GM23248 (cell line): ENCODE measurements at regions not wholly inside any gene's neighbourhood (a gene's known extent, or its start where the extent isn't known, plus 50 kb on each side); places are given as distances from the start of the nearest gene placed in this dataset.
"Not testable (repeated sequence)": the region's sequence is repeated elsewhere in the genome, so short reads cannot be mapped to it uniquely, and the experiment has no call there.

Experiments used
- DNase-seq: peaks from one replicate; pipeline ENCODE4 v3.0.0-alpha.2; 2015
- H2AFZ ChIP-seq: fragments of 200-600 bp; sonication (generic); 2 replicates; pipeline ENCODE4 v1.6.1; 2016; ENCODE audit warnings: antibody characterized with exemption
- H3F3A ChIP-seq: fragments of 200-600 bp; sonication (generic); 2 replicates; pipeline ENCODE4 v1.6.1; 2016; ENCODE audit warnings: mild to moderate bottlenecking, antibody characterized with exemption, mixed run types; ENCODE audit not compliant: insufficient read depth
- H3K27ac ChIP-seq: fragments of 200-600 bp; sonication (generic); 2 replicates; pipeline ENCODE4 v1.5.1; 2016; ENCODE audit warnings: mild to moderate bottlenecking
- H3K27me3 ChIP-seq: fragments of 200-600 bp; sonication (generic); replicated peaks from 2 replicates; pipeline ENCODE4 v1.6.1; 2016; ENCODE audit warnings: mild to moderate bottlenecking; ENCODE audit not compliant: insufficient read depth
- H3K36me3 ChIP-seq: fragments of 200-600 bp; sonication (generic); 2 replicates; pipeline ENCODE4 v1.6.1; 2016; ENCODE audit warnings: low read depth, mild to moderate bottlenecking
- H3K4me1 ChIP-seq: fragments of 200-600 bp; sonication (generic); 2 replicates; pipeline ENCODE4 v1.6.1; 2016; ENCODE audit warnings: mild to moderate bottlenecking; ENCODE audit not compliant: insufficient read depth
- H3K4me2 ChIP-seq: fragments of 200-600 bp; sonication (generic); one replicate; pipeline ENCODE4 v1.6.1; 2016; ENCODE audit warnings: mild to moderate bottlenecking; ENCODE audit not compliant: unreplicated experiment
- H3K4me3 ChIP-seq: fragments of 200-600 bp; sonication (generic); 2 replicates; pipeline ENCODE4 v1.5.1; 2016; ENCODE audit warnings: mild to moderate bottlenecking
- H3K79me2 ChIP-seq: fragments of 200-600 bp; sonication (generic); 2 replicates; pipeline ENCODE4 v1.6.1; 2016; ENCODE audit warnings: mild to moderate bottlenecking; ENCODE audit not compliant: insufficient read depth
- H3K9ac ChIP-seq: fragments of 200-600 bp; sonication (generic); 2 replicates; pipeline ENCODE4 v1.6.1; 2016; ENCODE audit warnings: mild to moderate bottlenecking
- H3K9me2 ChIP-seq: fragments of 200-600 bp; sonication (generic); 2 replicates; pipeline ENCODE4 v1.6.1; 2016; ENCODE audit warnings: mixed run types, mild to moderate bottlenecking, moderate library complexity; ENCODE audit not compliant: insufficient read depth
- H3K9me3 ChIP-seq: fragments of 200-600 bp; sonication (generic); one replicate; pipeline ENCODE4 v1.6.1; 2017; ENCODE audit warnings: low read depth
- H4K20me1 ChIP-seq: fragments of 200-600 bp; sonication (generic); 2 replicates; pipeline ENCODE4 v1.6.0; 2016; ENCODE audit not compliant: insufficient read depth
- EZH2 ChIP-seq: fragments of 200-600 bp; sonication (generic); IDR thresholded peaks from 2 replicates; pipeline ENCODE4 v1.6.1; 2018; ENCODE audit warnings: antibody characterized with exemption, mild to moderate bottlenecking; ENCODE audit not compliant: insufficient read depth, poor library complexity, severe bottlenecking
- EZH2phosphoT487 ChIP-seq: fragments of 200-600 bp; sonication (generic); IDR thresholded peaks from 2 replicates; pipeline ENCODE4 v1.6.1; 2018; ENCODE audit warnings: antibody characterized with exemption, moderate library complexity, mild to moderate bottlenecking, low read depth; ENCODE audit not compliant: insufficient read depth
- WGBS, 2 experiments: methylation state at CpG; one replicate each; pipeline ENCODE4 v1.1.6; 2015 to 2017; ENCODE audit warnings: low lambda C conversion rate in 2 of 2, low coverage in 1 of 2; ENCODE audit errors: missing lambda C conversion rate in 2 of 2; 5-methylcytosine and 5-hydroxymethylcytosine counted together
- in situ Hi-C: fragments of 300-500 bp; cut with MboI; formaldehyde crosslinking; loops from 2 replicates; pipeline ENCODE4 v1.15.0; 2020

DNA sequence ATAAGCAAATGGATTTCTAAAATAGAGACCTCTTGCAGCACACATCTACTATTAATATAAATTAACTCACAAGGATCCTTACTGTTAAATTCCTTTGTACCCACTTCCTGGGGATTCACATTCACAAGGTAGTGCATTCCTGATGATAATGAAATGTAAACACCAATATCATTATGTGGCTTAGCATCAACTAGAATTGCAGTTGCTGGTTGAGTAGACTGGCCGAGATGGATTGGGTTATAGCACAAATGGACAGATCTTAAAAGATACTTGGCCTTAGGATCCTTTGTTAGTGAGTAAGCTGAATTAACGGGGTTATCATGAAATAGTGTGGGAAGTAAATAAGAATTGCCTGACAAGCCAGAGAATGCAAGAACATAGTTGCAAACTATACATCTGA lies 369.1 kb downstream of the AEBP2 start:
- 66 to 69% methylated on average over 2 of the region's 2 CpGs for WGBS, 2 experiments
- no peaks in the 10 kb centered on the region for H3F3A ChIP-seq
- H2AFZ ChIP-seq = no peak overlapping the region
- no peaks in the 10 kb centered on the region for H3K4me1 ChIP-seq
- TF ChIP-seq EZH2 (no peak), EZH2phosphoT487 (no peak)
- H3K27ac ChIP-seq = no peak overlapping the region
- H3K36me3 ChIP-seq = no peaks in the 10 kb centered on the region
- no peaks in the 10 kb centered on the region for H3K79me2 ChIP-seq
- H3K9me2 ChIP-seq = no peaks in the 10 kb centered on the region
- no peaks in the 10 kb centered on the region for H3K27me3 ChIP-seq
- no peak overlapping the region for H3K4me2 ChIP-seq
- H3K9me3 ChIP-seq = no peaks in the 10 kb centered on the region
- no peaks in the 10 kb centered on the region for H4K20me1 ChIP-seq
- DNase-seq = no peak
- H3K4me3 ChIP-seq = no peak overlapping the region
- H3K9ac ChIP-seq = no peak overlapping the region
- in situ Hi-C loops = no loop called here

DNA sequence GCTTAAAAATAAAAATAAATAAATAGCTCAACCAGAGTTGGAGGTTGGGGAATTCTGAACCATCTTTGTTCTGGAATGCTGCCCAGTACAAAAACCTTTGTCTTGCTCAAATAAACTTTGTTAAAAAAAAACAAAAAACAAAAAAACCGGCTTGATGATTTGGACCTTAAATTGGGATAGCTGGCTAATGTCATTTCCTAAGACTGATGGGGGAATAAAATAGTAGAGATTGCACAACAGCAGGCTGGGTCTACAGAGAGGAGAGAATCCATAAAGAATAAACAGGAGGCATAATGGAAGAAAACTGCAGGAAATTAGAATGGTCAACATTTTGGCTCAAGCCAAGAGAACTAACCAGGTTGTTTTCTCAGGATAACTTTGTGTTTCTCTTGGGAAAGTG lies 370.9 kb downstream of the AEBP2 start:
- TF ChIP-seq EZH2 (no peak), EZH2phosphoT487 (no peak)
- Histone ChIP-seq H2AFZ (no peak overlapping the region), H3K4me3 (no peak overlapping the region), H3K9ac (no peak overlapping the region), H3K9me3 (no peaks in the 10 kb centered on the region), H3K9me2 (no peaks in the 10 kb centered on the region), H3K4me1 (no peaks in the 10 kb centered on the region), H4K20me1 (no peaks in the 10 kb centered on the region), H3K36me3 (no peaks in the 10 kb centered on the region), H3K27me3 (no peaks in the 10 kb centered on the region), H3K4me2 (no peak overlapping the region), H3F3A (no peaks in the 10 kb centered on the region), H3K79me2 (no peaks in the 10 kb centered on the region), H3K27ac (no peak overlapping the region)
- WGBS, 2 experiments = 33 to 42% methylated on average over 1 of the region's 1 CpG
- no peak for DNase-seq
- in situ Hi-C loops = no loop called here

DNA sequence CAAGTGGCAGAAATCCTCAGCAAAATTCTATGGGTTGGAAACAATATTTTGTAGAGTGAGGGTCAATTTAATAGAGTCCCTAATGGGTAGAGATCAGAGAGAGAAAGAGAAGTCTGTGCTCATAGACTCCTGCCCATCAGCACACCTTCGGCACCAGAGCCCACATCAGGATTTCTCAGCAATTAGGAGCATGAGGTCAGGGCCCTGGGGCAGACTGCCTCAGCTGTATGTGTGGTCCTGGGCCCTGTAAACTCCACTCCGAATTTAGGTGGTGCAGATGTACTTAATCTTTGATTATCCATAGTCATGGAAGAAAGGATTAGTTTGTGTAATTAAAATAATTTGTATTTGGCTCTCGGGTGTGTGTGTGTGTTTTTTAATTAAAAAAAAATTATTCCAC lies 372.6 kb downstream of the AEBP2 start:
- H3K4me2 ChIP-seq = no peak overlapping the region
- 53 to 57% methylated on average over 3 of the region's 3 CpGs for whole genome bisulfite sequencing, 2 experiments
- no peak for DNase-seq

DNA sequence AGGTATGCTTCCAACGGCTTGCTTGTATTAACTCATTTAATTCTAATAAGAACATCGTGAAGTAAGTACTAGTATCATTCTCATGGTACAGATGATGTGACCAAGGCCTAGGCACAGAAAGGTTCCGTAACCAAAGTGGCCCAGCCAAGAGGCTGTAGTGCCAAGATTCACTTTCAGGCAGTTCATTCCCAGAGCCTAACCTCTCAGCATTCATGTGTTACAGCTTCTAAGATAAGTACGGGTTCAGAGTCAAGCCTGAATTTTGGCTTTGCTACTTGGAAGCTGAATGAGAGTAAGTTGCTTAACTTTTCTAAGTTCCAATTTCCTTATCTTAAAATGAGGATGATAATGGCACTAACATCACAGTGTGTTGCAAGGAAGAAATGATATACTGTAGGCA lies 379.9 kb downstream of the AEBP2 start:
- Histone ChIP-seq H3K36me3 (no peaks in the 10 kb centered on the region), H4K20me1 (no peaks in the 10 kb centered on the region), H3K79me2 (no peaks in the 10 kb centered on the region), H3K4me1 (no peaks in the 10 kb centered on the region), H3K9me2 (no peaks in the 10 kb centered on the region), H3K9me3 (no peaks in the 10 kb centered on the region), H3K4me3 (no peak overlapping the region), H3K4me2 (no peak overlapping the region), H3K27ac (no peak overlapping the region), H3K27me3 (no peaks in the 10 kb centered on the region), H3F3A (no peaks in the 10 kb centered on the region), H3K9ac (no peak overlapping the region), H2AFZ (no peak overlapping the region)
- TF ChIP-seq EZH2 = no peak
- TF ChIP-seq EZH2phosphoT487 = no peak
- in situ Hi-C loops = no loop called here
- DNase-seq = no peak
- whole genome bisulfite sequencing, 2 experiments = 70 to 71% methylated on average over 4 of the region's 4 CpGs

More for the DNA sequence above, 372.6 kb downstream of the AEBP2 start:
- no peaks in the 10 kb centered on the region for H3K9me3 ChIP-seq
- H3K4me3 ChIP-seq = no peak overlapping the region
- no peaks in the 10 kb centered on the region for H4K20me1 ChIP-seq
- no peak for TF ChIP-seq EZH2
- in situ Hi-C loops = no loop called here
- H3K4me1 ChIP-seq = no peaks in the 10 kb centered on the region
- H3F3A ChIP-seq = no peaks in the 10 kb centered on the region
- no peak overlapping the region for H3K9ac ChIP-seq
- no peaks in the 10 kb centered on the region for H3K9me2 ChIP-seq
- no peaks in the 10 kb centered on the region for H3K27me3 ChIP-seq
- no peaks in the 10 kb centered on the region for H3K36me3 ChIP-seq
- no peaks in the 10 kb centered on the region for H3K79me2 ChIP-seq
- no peak overlapping the region for H3K27ac ChIP-seq
- no peak overlapping the region for H2AFZ ChIP-seq

DNA sequence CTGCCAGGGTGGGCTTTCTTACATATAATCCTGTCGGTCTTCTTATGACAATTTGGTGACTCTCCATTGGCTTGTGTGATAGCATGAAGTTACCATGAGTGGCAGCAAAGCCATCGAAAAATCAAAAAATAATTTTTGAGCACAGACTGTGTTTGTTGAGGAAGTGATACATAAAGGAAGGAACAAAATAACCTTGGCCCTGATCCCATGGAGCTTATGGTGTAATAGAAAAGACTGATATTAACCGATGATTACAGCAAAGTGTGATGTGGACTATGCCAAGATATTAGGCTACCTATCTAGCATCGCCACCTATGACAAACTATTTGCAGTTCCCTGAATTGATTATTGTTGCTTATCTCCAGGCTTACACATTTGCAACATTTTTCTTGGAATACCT lies 383.2 kb downstream of the AEBP2 start:
- Histone ChIP-seq H2AFZ (no peak overlapping the region), H3K9me3 (no peaks in the 10 kb centered on the region), H3K27me3 (no peaks in the 10 kb centered on the region; the same call in 1 of the 2 replicates), H3K4me3 (no peak overlapping the region), H4K20me1 (no peaks in the 10 kb centered on the region), H3K9ac (no peak overlapping the region), H3K27ac (no peak overlapping the region), H3K79me2 (no peaks in the 10 kb centered on the region), H3K4me2 (no peak overlapping the region), H3F3A (no peaks in the 10 kb centered on the region), H3K9me2 (no peaks in the 10 kb centered on the region), H3K4me1 (no peaks in the 10 kb centered on the region), H3K36me3 (no peaks in the 10 kb centered on the region)
- no peak for TF ChIP-seq EZH2phosphoT487
- TF ChIP-seq EZH2 = no peak
- DNase-seq = no peak
- 84 to 86% methylated on average over 4 of the region's 4 CpGs for WGBS, 2 experiments
- in situ Hi-C loops = no loop called here

DNA sequence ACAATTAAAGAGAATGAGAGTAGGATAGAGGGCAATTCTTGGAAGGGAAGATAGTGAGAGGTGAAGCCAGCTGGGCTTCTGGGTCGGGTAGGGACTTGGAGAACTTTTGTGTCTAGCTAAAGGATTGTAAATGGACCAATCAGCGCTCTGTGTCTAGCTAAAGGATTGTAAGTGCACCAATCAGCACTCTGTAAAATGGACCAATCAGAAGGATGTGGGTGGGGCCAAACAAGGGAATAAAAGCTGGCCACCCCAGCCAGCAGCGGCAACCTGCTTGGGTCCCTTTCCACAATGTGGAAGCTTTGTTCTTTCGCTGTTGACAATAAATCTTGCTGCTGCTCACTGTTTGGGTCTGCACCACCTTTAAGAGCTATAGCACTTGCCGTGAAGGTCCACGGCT lies 384.0 kb downstream of the AEBP2 start:
- H3K27me3 ChIP-seq, in situ Hi-C loops, H3K9ac ChIP-seq, H3K9me3 ChIP-seq, H3K36me3 ChIP-seq, H3K4me2 ChIP-seq, H3K9me2 ChIP-seq, H3K4me1 ChIP-seq, H3F3A ChIP-seq, H3K79me2 ChIP-seq, DNase-seq, H4K20me1 ChIP-seq, H3K27ac ChIP-seq, H3K4me3 ChIP-seq, H2AFZ ChIP-seq: not testable (repeated sequence)
- WGBS, 2 experiments = 72 to 75% methylated on average over 6 of the region's 6 CpGs
